OCI-LY3 (cell line): ENCODE measurements at regions not wholly inside any gene's neighbourhood (a gene's known extent, or its start where the extent isn't known, plus 50 kb on each side); places are given as distances from the start of the nearest gene placed in this dataset.

Experiments used
- H2AFZ ChIP-seq: fragments of 200-600, 300-600 bp; shearing (Covaris generic); 2 replicates; pipeline ENCODE4 v1.6.0; 2014; ENCODE audit warnings: antibody characterized with exemption, low read depth, low read length
- H3K27ac ChIP-seq: fragments of 200-600, 300-600 bp; sonication (generic); 2 replicates; pipeline ENCODE4 v1.5.1; 2014; ENCODE audit warnings: mild to moderate bottlenecking, low read length, moderate library complexity, mixed read lengths
- H3K27me3 ChIP-seq: fragments of 200-600, 300-600 bp; sonication (generic); 2 replicates; pipeline ENCODE4 v1.6.1; 2014; ENCODE audit warnings: low read depth, low read length, mixed read lengths
- H3K36me3 ChIP-seq: fragments of 200-600, 300-600 bp; sonication (generic); replicated peaks from 2 replicates; pipeline ENCODE3; 2014; ENCODE audit warnings: low read depth, low read length, mixed read lengths
- H3K4me1 ChIP-seq: fragments of 300-600, 200-600 bp; sonication (generic); 2 replicates; pipeline ENCODE4 v1.6.1; 2014; ENCODE audit warnings: low read length, mixed read lengths
- H3K4me2 ChIP-seq: fragments of 200-600, 300-600 bp; sonication (generic); 2 replicates; pipeline ENCODE4 v1.6.1; 2014; ENCODE audit warnings: low read length, mixed read lengths
- H3K4me3 ChIP-seq: fragments of 300-600, 200-600 bp; sonication (generic); 2 replicates; pipeline ENCODE4 v1.5.1; 2014; ENCODE audit warnings: antibody characterized with exemption, mild to moderate bottlenecking, low read length, moderate library complexity
- H3K79me2 ChIP-seq: fragments of 300-600, 200-600 bp; shearing (Covaris generic); 2 replicates; pipeline ENCODE4 v1.6.1; 2014; ENCODE audit warnings: mild to moderate bottlenecking, low read length, mixed read lengths
- H3K9ac ChIP-seq: fragments of 300-600, 200-600 bp; shearing (Covaris generic); 2 replicates; pipeline ENCODE4 v1.6.0; 2014; ENCODE audit warnings: mild to moderate bottlenecking, low read length, moderate library complexity
- H3K9me3 ChIP-seq: fragments of 200-600, 300-600 bp; shearing (Covaris generic); 2 replicates; pipeline ENCODE4 v1.6.1; 2014; ENCODE audit warnings: low read length, mixed read lengths; ENCODE audit not compliant: insufficient read depth
- H4K20me1 ChIP-seq: fragments of 200-600, 300-600 bp; sonication (generic); 2 replicates; pipeline ENCODE4 v1.6.1; 2016; ENCODE audit warnings: low read length, mixed read lengths; ENCODE audit not compliant: insufficient read depth
- CTCF ChIP-seq: fragments of 200-600, 300-600 bp; sonication (generic); IDR thresholded peaks from 2 replicates; pipeline ENCODE4 v1.5.1; 2014; ENCODE audit warnings: antibody characterized with exemption, low read length, low read depth
- EZH2phosphoT487 ChIP-seq: fragments of 200-600 bp; shearing (Covaris generic); IDR thresholded peaks from 2 replicates; pipeline ENCODE4 v1.6.1; 2018; ENCODE audit warnings: antibody characterized with exemption, mixed run types, low read depth

GRCh38 chr3:25064681-25065080 lies 363.4 kb upstream of the RARB start:
- Histone ChIP-seq H3K4me2 (no peak overlapping the region), H3K9ac (no peak overlapping the region), H3K4me1 (no peaks in the 10 kb centered on the region), H3K4me3 (no peak overlapping the region), H4K20me1 (no peaks in the 10 kb centered on the region), H3K79me2 (no peaks in the 10 kb centered on the region), H2AFZ (no peak overlapping the region), H3K27me3 (no peaks in the 10 kb centered on the region), H3K36me3 (no peaks in the 10 kb centered on the region), H3K9me3 (no peaks in the 10 kb centered on the region), H3K27ac (no peak overlapping the region)
- TF ChIP-seq CTCF (no peak), EZH2phosphoT487 (no peak)

GRCh38 chr3:25069970-25070369 lies 358.1 kb upstream of the RARB start:
- H3K9me3 ChIP-seq, result no peaks in the 10 kb centered on the region
- H3K79me2 ChIP-seq, result no peaks in the 10 kb centered on the region
- no peak for TF ChIP-seq CTCF
- no peak for TF ChIP-seq EZH2phosphoT487
- no peak overlapping the region for H3K4me3 ChIP-seq
- H3K36me3 ChIP-seq, result no peaks in the 10 kb centered on the region
- H3K27ac ChIP-seq, result no peak overlapping the region
- no peaks in the 10 kb centered on the region for H3K4me1 ChIP-seq
- no peak overlapping the region for H2AFZ ChIP-seq
- no peaks in the 10 kb centered on the region for H3K27me3 ChIP-seq
- H3K9ac ChIP-seq, result no peak overlapping the region
- H3K4me2 ChIP-seq, result no peak overlapping the region
- no peaks in the 10 kb centered on the region for H4K20me1 ChIP-seq

- Histone ChIP-seq H3K36me3 (no peaks in the 10 kb centered on the region), H3K9me3 (no peaks in the 10 kb centered on the region), H4K20me1 (no peaks in the 10 kb centered on the region), H3K4me2 (no peak overlapping the region), H2AFZ (no peak overlapping the region), H3K27me3 (no peaks in the 10 kb centered on the region), H3K9ac (no peak overlapping the region), H3K4me1 (no peaks in the 10 kb centered on the region), H3K4me3 (no peak overlapping the region), H3K79me2 (no peaks in the 10 kb centered on the region), H3K27ac (no peak overlapping the region)
- no peak for TF ChIP-seq CTCF
- no peak for TF ChIP-seq EZH2phosphoT487
These were observed 356.2 kb upstream of the RARB start for GRCh38 chr3:25071846-25072245.

- TF ChIP-seq CTCF, result no peak
- no peak for TF ChIP-seq EZH2phosphoT487
- Histone ChIP-seq H3K4me1 (no peaks in the 10 kb centered on the region), H3K9ac (no peak overlapping the region), H3K9me3 (no peaks in the 10 kb centered on the region), H2AFZ (no peak overlapping the region), H3K79me2 (no peaks in the 10 kb centered on the region), H4K20me1 (no peaks in the 10 kb centered on the region), H3K36me3 (no peaks in the 10 kb centered on the region), H3K27ac (no peak overlapping the region), H3K27me3 (no peaks in the 10 kb centered on the region), H3K4me2 (no peak overlapping the region), H3K4me3 (no peak overlapping the region)
These were observed 354.6 kb upstream of the RARB start for GRCh38 chr3:25073423-25073822.
